K562 (cell line): ENCODE measurements at regions not wholly inside any gene's neighbourhood (a gene's known extent, or its start where the extent isn't known, plus 50 kb on each side); places are given as distances from the start of the nearest gene placed in this dataset.

Experiments used
- CHD1 ChIP-seq: fragments of 200-600 bp; sonication (generic); IDR thresholded peaks from one replicate; pipeline ENCODE4 v1.6.1; 2012; ENCODE audit warnings: mild to moderate bottlenecking, moderate library complexity, low read length, inconsistent platforms
- CREBBP ChIP-seq: IDR thresholded peaks from one replicate; pipeline ENCODE4 v1.6.1; 2012; ENCODE audit warnings: low read depth, mild to moderate bottlenecking, control low read depth, inconsistent platforms, low read length
- FOXK2 ChIP-seq, 2 experiments: fragments of 450-650 bp; IDR thresholded peaks in 1 of 2; conservative IDR thresholded peaks in 1 of 2; 2 replicates each; pipeline ENCODE4 v1.6.1; 2016; ENCODE audit warnings: low read depth in 2 of 2, mild to moderate bottlenecking in 1 of 2
- NR2F6 ChIP-seq: fragments of 450-650 bp; formaldehyde crosslinking; IDR thresholded peaks from 2 replicates; pipeline ENCODE4 v1.4.0; 2020; ENCODE audit warnings: mild to moderate bottlenecking
- SREBF1 ChIP-seq: fragments of 150-350 bp; IDR thresholded peaks from 2 replicates; pipeline ENCODE4 v1.6.1; 2014; ENCODE audit warnings: antibody characterized with exemption, low read depth, low read length, borderline replicate concordance
- TF ChIP-seq, protein P1 (sequence below), 2 experiments: fragments of 450-650 bp; formaldehyde crosslinking in 1 of 2; IDR thresholded peaks; 2 replicates each; pipeline versions ENCODE4 v1.4.0 to v1.6.1; 2014 to 2020; ENCODE audit warnings: mild to moderate bottlenecking in 2 of 2, borderline replicate concordance in 1 of 2, low read depth in 1 of 2

DNA sequence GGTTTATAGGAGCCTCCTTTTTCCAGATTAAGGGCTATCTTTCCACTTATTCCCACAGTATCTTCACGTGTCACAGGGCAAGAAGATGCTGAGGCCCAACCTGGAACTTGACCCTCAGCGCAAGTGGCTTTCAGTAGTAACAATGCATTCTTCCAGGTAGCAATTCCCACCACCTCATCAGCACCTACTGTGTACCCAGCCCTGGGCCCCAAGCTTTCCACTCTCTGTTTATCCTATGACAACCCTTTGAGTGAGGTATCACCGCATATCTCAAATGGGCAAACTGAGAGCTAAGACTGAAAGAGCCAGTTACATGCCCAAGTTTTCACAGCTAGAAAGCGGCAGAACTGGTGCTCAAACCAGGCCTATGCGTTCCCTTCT, 88.2 kb downstream of the CPN2 start (continued):
- TF ChIP-seq CHD1 (no peak), SREBF1 (no peak), NR2F6 (CRISPR knock-in tag) (no peak), CREBBP (no peak), FOXK2 (conservative IDR thresholded peaks at IDR 0.05 in 1 of 2, IDR thresholded peaks at IDR 0.05 in 1 of 2; ENCODE audit: low read depth in 2 of 2) (no peak)
- TF ChIP-seq, protein P1, sequence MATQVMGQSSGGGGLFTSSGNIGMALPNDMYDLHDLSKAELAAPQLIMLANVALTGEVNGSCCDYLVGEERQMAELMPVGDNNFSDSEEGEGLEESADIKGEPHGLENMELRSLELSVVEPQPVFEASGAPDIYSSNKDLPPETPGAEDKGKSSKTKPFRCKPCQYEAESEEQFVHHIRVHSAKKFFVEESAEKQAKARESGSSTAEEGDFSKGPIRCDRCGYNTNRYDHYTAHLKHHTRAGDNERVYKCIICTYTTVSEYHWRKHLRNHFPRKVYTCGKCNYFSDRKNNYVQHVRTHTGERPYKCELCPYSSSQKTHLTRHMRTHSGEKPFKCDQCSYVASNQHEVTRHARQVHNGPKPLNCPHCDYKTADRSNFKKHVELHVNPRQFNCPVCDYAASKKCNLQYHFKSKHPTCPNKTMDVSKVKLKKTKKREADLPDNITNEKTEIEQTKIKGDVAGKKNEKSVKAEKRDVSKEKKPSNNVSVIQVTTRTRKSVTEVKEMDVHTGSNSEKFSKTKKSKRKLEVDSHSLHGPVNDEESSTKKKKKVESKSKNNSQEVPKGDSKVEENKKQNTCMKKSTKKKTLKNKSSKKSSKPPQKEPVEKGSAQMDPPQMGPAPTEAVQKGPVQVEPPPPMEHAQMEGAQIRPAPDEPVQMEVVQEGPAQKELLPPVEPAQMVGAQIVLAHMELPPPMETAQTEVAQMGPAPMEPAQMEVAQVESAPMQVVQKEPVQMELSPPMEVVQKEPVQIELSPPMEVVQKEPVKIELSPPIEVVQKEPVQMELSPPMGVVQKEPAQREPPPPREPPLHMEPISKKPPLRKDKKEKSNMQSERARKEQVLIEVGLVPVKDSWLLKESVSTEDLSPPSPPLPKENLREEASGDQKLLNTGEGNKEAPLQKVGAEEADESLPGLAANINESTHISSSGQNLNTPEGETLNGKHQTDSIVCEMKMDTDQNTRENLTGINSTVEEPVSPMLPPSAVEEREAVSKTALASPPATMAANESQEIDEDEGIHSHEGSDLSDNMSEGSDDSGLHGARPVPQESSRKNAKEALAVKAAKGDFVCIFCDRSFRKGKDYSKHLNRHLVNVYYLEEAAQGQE (IDR thresholded peaks at IDR 0.05; ENCODE audit: borderline replicate concordance): no peak
- TF ChIP-seq, protein P1 (CRISPR knock-in tag; IDR thresholded peaks at IDR 0.05; ENCODE audit: low read depth): no peak
